CD4-positive, alpha-beta T cell treated with Interleukin-21 for 1 hour (primary cell): ENCODE measurements at regions not wholly inside any gene's neighbourhood (a gene's known extent, or its start where the extent isn't known, plus 50 kb on each side); places are given as distances from the start of the nearest gene placed in this dataset.
A peak's percentile ranks its signal among the peaks of the same experiment; 100 is the strongest.

Experiments used
- DNase-seq: peaks from one replicate; pipeline ENCODE4 v3.0.0-alpha.2; 2020

GRCh38 chr2:219692521-219692920, 65.1 kb downstream of the SLC4A3 start:
- DNase-seq: no peak

- DNase-seq: no peak
These were observed 67.8 kb downstream of the SLC4A3 start for GRCh38 chr2:219695145-219695709.

GRCh38 chr2:219697811-219698747, 70.6 kb downstream of the SLC4A3 start:
- no peak for DNase-seq

- DNase-seq: no peak
These were observed 71.5 kb downstream of the SLC4A3 start for GRCh38 chr2:219698748-219699439.

DNA sequence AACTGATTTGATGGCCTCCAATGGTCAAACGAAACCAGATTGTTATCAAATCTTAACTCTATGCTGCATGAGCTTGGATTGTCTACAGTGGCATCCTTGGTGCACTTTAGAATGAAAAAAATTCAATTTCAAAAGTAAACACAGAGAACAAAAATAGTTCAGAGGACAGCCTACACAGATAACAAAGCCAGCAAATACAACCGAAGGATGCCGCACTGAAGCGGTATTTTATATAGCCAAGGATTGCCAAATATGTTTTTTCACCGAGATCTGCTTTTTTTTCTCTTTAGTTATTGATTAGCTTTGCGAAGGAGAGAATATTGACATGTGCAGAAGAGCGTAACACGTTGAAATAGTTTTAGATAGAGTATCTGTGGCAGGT, 72.0 kb downstream of the SLC4A3 start:
- no peak for DNase-seq

DNA sequence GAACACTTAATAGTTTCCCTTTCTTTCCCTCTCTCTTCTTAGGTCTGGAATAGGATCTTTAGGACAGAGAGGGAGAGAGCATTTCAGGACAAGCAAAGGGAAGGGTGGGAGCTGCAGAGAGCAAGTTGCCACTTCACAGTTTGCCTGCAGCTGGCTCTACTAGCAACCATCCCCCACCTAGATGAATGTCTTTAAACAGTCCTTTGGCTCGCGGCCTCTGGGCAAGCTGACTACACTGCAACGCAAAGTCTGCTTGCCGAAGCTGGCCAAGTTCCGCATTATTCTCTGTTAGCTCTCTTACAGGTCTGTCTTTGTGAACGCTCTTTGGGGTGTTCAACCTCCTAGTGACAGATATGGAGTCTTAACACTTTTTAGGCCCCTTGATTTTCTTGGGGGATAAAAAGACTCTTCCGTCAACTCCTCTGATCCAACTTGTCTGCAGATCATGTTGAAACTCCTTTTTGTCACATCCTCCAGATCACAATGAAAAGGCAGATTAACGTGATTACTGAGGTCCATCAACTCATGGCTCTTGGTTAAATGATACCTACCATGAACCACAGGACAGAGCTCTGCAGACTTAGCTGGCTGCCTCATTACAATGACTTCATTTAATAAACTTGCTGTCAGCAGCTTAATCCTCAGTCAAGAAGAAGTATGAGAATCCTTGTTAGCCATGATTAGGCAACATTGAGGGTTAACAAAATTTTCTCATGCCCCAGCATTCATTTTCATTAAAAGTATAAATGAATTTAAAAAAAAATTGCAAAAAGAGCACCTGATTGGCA, 74.6 kb downstream of the SLC4A3 start:
- DNase-seq: no peak

- no peak for DNase-seq
These were observed 75.5 kb downstream of the SLC4A3 start for GRCh38 chr2:219702796-219703545.

GRCh38 chr2:219704878-219705277, 77.4 kb downstream of the SLC4A3 start:
- no peak for DNase-seq

DNA sequence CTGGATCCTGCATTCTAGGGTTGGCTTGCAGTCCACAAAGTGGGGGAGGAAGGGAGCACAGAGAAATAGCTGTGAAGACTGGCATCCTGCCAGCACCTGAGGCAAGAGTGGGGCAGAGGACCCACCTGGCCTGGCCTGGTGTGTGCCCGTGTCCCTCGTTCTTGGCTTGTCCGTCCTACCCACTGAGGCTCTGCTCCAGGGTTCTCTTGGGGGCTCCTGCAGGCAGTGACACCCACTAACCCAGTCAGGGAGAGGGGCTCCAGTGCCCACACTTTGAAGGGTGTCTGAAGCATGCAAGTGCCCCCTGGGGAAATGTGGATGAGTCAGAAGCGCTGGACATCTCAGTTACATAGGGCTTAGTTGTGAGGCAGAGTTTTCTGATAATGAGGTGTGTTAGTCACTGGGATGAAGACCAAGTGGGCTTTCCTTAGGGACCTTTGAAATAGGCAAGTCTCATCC, 79.4 kb downstream of the SLC4A3 start:
- DNase-seq: no peak

GRCh38 chr2:219707496-219708285, 80.3 kb downstream of the SLC4A3 start:
- no peak for DNase-seq

GRCh38 chr2:219709331-219709761, 81.9 kb downstream of the SLC4A3 start:
- DNase-seq: no peak

DNA sequence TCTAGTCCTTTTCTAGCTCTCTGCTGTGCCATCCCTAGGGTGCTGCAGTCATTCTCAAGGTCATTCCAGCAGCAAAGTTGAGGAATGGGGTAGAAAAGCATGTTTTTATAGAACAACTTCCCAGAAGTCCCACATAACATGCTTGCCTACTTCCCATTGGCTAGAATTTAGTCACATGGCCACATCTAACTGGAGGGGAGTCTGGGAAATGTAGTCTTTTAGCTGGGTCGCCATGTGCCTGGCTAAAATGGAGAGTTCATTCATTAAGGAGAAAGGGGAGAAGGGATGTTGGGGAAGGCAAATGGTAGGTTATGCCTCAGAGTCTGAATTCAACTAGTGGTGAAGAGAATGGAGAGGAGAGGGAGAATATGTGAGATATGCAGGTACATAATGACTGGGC, 85.7 kb downstream of the SLC4A3 start:
- DNase-seq: peak; percentile 4

DNA sequence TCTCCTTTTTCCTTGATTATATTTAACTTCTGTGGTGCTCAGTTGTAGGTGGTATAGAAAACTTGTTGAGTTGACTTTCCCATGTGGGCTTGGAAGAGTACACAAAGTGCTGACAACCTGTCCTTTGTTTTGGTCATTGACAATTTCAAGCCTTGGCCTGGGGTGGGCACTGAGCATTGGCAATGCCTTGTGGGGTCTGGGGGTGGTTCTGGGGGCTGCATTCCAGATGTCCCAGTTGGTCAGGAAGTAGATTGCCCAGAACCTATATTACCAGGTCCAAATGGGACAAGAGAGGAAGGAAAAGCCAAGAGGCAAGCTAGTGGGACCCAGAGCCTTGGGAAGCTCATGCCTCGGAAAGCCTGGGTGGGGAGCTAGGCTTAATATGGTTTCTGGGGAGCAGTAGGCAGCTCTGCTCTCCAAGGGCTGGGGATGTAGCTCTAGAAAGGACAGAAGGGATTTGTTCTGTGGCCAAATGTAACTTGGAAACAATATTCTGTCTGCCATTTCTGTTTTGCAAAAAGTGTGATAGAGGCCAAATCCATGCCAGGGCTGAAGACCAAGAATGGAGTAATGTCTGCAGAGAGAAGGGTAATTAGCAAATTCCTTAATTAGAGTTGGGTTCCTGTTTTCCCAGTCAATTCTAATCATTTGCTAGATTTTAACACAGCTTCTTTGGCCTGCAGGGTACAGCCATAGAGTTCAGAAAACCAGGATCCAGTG, 87.4 kb downstream of the SLC4A3 start:
- no peak for DNase-seq

DNA sequence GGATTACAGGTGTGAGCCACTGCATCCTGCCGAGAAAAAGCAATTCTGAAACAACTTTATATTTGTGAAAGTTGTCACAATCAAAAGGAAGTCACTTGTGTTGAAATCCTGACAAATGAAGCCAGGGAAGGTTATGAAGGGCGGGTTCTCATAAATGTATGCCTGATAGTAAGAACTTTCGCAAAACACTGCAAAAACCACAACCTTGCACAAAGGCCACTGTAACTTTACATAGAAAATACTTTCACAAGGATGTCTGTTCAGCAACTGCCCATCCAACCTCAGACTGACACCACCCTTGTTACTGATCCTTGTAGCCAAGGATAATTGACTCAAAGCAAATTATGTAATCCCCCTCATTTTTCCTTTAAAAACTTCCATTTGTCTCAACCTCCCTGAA, 90.6 kb downstream of the SLC4A3 start:
- no peak for DNase-seq

DNA sequence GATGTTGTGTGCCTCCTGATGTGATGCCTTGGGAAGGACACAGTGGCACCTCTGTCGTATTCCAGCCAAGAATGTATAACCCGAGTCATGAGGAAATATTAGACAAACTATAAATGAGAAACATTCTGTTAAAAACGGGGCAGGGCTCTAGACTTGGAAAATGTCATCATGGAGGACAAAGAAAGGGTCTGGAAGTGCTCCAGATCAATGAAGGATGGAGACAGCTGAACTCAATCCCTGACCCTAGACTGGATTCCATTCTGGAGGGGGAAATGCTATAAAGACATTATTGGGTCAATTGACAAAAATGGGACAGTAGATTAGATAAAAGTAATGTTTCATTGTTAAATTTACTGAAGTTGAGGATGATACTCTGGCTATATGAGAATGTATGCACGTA, 92.1 kb downstream of the SLC4A3 start:
- no peak for DNase-seq

- no peak for DNase-seq
These were observed 93.5 kb downstream of the SLC4A3 start for GRCh38 chr2:219720956-219721355.

GRCh38 chr2:219722276-219722879, 94.9 kb downstream of the SLC4A3 start:
- no peak for DNase-seq

GRCh38 chr2:219723311-219723710, 95.9 kb downstream of the SLC4A3 start:
- DNase-seq: no peak

GRCh38 chr2:219724628-219725027, 97.2 kb downstream of the SLC4A3 start:
- DNase-seq: no peak

- DNase-seq: no peak
These were observed 99.5 kb downstream of the SLC4A3 start for GRCh38 chr2:219726916-219727315.
